Jurkat, Clone E6-1 (cell line): ENCODE measurements at regions not wholly inside any gene's neighbourhood (a gene's known extent, or its start where the extent isn't known, plus 50 kb on each side); places are given as distances from the start of the nearest gene placed in this dataset.

Experiments used
- DNase-seq: peaks from one replicate; pipeline ENCODE4 v3.0.0-alpha.2; 2011; ENCODE audit warnings: low read depth, low spot score
- H3K4me3 ChIP-seq: 2 replicates; pipeline ENCODE4 v1.5.1; 2011; ENCODE audit warnings: mild to moderate bottlenecking, low read length, control low read depth, moderate library complexity

- no peak overlapping the region for H3K4me3 ChIP-seq
- DNase-seq: no peak
Measured at GRCh38 chr12:19953734-19954133, 414.6 kb upstream of the PDE3A start.

GRCh38 chr12:19954163-19954562, 414.2 kb upstream of the PDE3A start:
- H3K4me3 ChIP-seq: no peak overlapping the region
- no peak for DNase-seq

GRCh38 chr12:19957308-19958125, 410.8 kb upstream of the PDE3A start:
- no peak for DNase-seq
- no peak overlapping the region for H3K4me3 ChIP-seq

GRCh38 chr12:19958389-19958788, 409.9 kb upstream of the PDE3A start:
- no peak overlapping the region for H3K4me3 ChIP-seq
- DNase-seq: no peak

- no peak for DNase-seq
Measured at GRCh38 chr12:19959353-19959752, 409.0 kb upstream of the PDE3A start.

GRCh38 chr12:19960527-19960926, 407.8 kb upstream of the PDE3A start:
- DNase-seq: no peak
- H3K4me3 ChIP-seq: no peak overlapping the region

More at GRCh38 chr12:19959353-19959752, 409.0 kb upstream of the PDE3A start:
- no peak overlapping the region for H3K4me3 ChIP-seq

GRCh38 chr12:19962192-19962591, 406.1 kb upstream of the PDE3A start:
- no peak overlapping the region for H3K4me3 ChIP-seq
- DNase-seq: no peak

GRCh38 chr12:19963972-19964371, 404.4 kb upstream of the PDE3A start:
- H3K4me3 ChIP-seq: no peak overlapping the region
- no peak for DNase-seq

- no peak for DNase-seq
- no peak overlapping the region for H3K4me3 ChIP-seq
Measured at GRCh38 chr12:19964549-19964948, 403.8 kb upstream of the PDE3A start.

- no peak overlapping the region for H3K4me3 ChIP-seq
- no peak for DNase-seq
Measured at GRCh38 chr12:19965196-19966038, 402.9 kb upstream of the PDE3A start.

GRCh38 chr12:19967001-19967400, 401.3 kb upstream of the PDE3A start:
- no peak for DNase-seq
- no peak overlapping the region for H3K4me3 ChIP-seq

- no peak overlapping the region for H3K4me3 ChIP-seq
- DNase-seq: no peak
Measured at GRCh38 chr12:19967431-19967830, 400.9 kb upstream of the PDE3A start.

- DNase-seq: no peak
- no peak overlapping the region for H3K4me3 ChIP-seq
Measured at GRCh38 chr12:19970116-19970515, 398.2 kb upstream of the PDE3A start.

GRCh38 chr12:19970821-19971220, 397.5 kb upstream of the PDE3A start:
- H3K4me3 ChIP-seq: no peak overlapping the region

GRCh38 chr12:19971361-19972280, 396.7 kb upstream of the PDE3A start:
- DNase-seq: no peak

More at GRCh38 chr12:19970821-19971220, 397.5 kb upstream of the PDE3A start:
- no peak for DNase-seq

GRCh38 chr12:19972325-19973288, 395.7 kb upstream of the PDE3A start:
- no peak overlapping the region for H3K4me3 ChIP-seq
- no peak for DNase-seq

More at GRCh38 chr12:19971361-19972280, 396.7 kb upstream of the PDE3A start:
- no peak overlapping the region for H3K4me3 ChIP-seq

- no peak for DNase-seq
- H3K4me3 ChIP-seq: no peak overlapping the region
Measured at GRCh38 chr12:19978193-19978592, 390.1 kb upstream of the PDE3A start.

GRCh38 chr12:19979584-19979983, 388.8 kb upstream of the PDE3A start:
- H3K4me3 ChIP-seq: no peak overlapping the region
- DNase-seq: no peak
